ENCODE measurements at regions not wholly inside any gene's neighbourhood (a gene's known extent, or its start where the extent isn't known, plus 50 kb on each side); places are given as distances from the start of the nearest gene placed in this dataset.

GRCh38 chr1:30033256-30034104 lies 689.9 kb downstream of the MATN1 start:
- no peak for TF ChIP-seq GATA1 (IDR thresholded peaks at IDR 0.05; ENCODE audit: low read depth, low read length)
- no peak for TF ChIP-seq POLR2A (IDR thresholded peaks at IDR 0.05; ENCODE audit: low read length)

DNA sequence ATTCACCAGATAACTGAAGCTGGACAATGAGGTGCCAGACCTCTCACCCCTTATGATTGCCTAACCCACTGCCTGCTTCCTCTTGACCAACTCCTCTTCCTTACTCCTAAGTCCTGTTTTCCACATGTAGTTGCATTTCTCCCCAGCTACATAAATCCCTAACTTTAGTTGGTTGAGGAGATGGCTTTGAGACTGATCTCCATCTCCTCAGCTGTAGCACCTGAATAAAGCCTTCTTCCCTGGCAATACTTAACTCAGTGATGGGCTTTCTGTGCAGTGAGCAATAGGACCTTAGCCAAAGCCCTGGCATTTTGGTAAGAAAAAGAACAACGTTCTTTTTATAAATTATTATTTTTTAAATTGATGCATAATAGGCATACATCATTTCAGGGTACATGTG lies 691.1 kb downstream of the MATN1 start:
- DNase-seq: no peak
- no peak for TF ChIP-seq GATA1 (IDR thresholded peaks at IDR 0.05; ENCODE audit: low read depth, low read length)

More at GRCh38 chr1:30033256-30034104, 689.9 kb downstream of the MATN1 start:
- no peak for DNase-seq

DNA sequence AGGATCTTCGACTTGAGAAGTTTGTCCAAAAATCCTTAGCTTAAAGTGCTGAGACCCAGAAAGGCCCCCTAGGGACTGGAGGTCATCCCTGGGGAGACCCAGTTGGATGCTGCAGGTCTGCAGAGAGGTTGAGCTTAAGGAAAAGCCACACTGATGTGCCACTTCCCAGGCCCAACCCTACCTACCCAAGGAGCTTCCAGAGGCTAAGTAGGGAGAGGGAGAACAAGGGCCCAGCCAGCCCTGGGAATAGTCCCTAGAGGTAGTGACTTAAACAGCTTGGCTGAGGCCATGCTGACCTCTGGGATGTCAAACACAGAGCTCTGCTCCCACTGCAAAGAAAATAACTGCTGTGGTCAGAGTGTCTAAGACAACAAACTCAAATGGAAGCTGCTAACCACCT lies 693.7 kb downstream of the MATN1 start:
- DNase-seq: no peak
- TF ChIP-seq GATA1 (IDR thresholded peaks at IDR 0.05; ENCODE audit: low read depth, low read length) (no peak), POLR2A (IDR thresholded peaks at IDR 0.05; ENCODE audit: low read length) (no peak)

DNA sequence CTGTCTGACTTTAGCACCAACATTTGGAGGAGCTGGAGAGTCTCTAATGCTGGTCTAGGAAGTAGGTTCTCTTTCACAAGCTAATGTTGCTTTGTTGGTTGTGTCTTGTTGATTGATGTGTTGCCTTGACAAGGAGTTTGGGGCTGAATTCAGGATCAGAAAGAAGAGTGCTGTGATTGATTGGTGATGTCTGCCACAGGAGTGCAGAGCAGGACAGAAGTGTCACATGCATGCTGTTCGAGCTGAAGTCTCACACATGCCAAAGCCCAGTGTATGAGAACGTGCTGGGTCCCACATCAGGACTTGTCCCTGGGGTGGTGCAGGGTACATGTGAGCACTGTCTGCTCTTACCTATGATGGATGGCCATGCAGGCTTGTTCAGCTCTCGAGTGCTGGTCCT lies 694.4 kb downstream of the MATN1 start:
- TF ChIP-seq GATA1 (IDR thresholded peaks at IDR 0.05; ENCODE audit: low read depth, low read length) (no peak), POLR2A (IDR thresholded peaks at IDR 0.05; ENCODE audit: low read length) (no peak)
- DNase-seq: no peak

DNA sequence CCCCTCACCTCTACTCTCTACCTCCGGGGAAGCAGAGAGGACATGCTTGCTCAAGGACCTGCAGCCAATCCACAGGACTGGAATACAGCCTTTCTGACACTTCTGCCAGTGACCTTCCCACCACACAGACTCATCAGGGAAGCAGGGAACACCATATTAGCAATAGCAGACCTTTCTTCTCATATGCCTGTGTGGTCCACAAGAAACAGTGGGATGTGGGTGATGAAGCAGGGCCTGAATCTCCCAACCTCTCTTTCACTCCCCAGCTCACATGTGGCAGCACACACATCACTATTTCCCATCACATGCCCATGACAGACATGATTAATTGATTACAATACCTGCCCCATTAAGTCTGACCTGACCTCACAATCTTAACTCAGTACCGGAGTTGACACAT lies 695.1 kb downstream of the MATN1 start:
- no peak for DNase-seq

GRCh38 chr1:30027247-30027646 lies 696.1 kb downstream of the MATN1 start:
- no peak for TF ChIP-seq POLR2A (IDR thresholded peaks at IDR 0.05; ENCODE audit: low read length)
- no peak for TF ChIP-seq GATA1 (IDR thresholded peaks at IDR 0.05; ENCODE audit: low read depth, low read length)
- no peak for DNase-seq

More for the DNA sequence above, 695.1 kb downstream of the MATN1 start:
- TF ChIP-seq GATA1 (IDR thresholded peaks at IDR 0.05; ENCODE audit: low read depth, low read length) (no peak), POLR2A (IDR thresholded peaks at IDR 0.05; ENCODE audit: low read length) (no peak)

DNA sequence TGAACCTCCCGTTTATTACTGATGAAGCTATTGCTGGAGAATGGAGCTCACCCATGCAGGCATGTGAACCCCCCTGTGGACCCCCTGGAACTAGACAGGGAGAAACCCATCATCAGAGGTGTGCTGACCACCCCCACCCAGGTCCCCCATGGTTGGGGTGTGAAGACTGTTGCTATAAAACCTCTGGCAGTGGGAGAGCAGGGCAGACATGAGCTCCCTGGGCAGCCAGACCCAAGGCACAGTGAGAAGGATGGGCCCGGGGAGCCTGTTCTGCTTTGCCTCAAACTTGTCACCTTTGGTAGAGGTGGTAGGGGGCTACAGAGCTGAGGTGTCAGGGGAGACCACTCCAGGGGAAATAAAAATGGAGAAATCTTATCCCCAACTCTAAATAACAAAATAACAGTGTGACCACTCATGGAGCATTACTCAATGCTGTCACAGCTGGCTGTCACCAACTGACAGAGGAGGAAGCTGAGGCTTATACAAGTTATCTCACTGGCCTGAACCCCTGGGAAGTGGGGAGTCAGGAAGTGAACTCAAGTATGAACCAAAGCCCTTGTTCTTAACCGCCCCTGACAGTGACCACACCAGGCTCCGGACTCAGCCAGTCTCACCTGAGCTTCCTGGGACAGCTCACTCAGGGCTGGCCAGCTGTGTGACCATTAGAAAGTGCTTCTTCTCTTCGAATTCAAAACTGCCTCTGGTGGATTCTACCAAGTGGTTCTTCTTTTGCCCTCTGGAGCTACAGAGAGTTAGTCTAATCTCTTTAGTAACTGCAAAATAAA lies 698.8 kb downstream of the MATN1 start:
- no peak for TF ChIP-seq GATA1 (IDR thresholded peaks at IDR 0.05; ENCODE audit: low read depth, low read length)
- TF ChIP-seq POLR2A (IDR thresholded peaks at IDR 0.05; ENCODE audit: low read length): no peak
- no peak for DNase-seq

DNA sequence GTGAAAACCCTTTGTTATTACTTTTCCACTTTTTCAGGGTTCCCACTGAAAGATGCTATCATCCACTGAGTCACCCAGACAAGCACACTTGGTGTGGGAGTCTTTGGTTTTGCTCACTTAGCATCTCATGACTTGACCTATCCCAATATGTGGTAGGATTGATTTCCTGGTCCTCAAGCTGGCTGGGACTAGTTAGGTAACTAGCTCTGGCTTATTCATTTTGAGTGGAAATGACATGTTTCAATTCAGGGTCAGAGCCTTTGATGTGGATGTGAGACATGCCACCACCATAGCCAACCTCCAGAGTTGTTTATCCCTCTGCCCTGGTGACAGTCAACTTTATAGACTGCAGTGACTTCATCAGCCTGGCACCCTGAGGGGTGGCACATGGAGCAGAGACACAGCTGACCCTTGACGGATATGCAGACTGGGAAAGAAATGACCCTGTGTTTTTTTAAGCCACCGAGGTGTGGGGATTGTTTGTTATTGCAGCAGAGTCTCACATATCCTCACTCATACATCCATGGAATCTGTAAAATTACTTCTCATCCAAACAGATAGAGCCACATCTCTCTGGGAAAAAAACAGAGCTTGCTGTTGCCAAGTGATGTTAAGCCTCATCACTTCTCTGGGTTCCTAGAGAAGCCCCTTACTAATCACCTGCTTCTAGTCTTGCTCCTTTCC lies 699.9 kb downstream of the MATN1 start:
- no peak for DNase-seq
- no peak for TF ChIP-seq POLR2A (IDR thresholded peaks at IDR 0.05; ENCODE audit: low read length)

- no peak for TF ChIP-seq POLR2A (IDR thresholded peaks at IDR 0.05; ENCODE audit: low read length)
- no peak for TF ChIP-seq GATA1 (IDR thresholded peaks at IDR 0.05; ENCODE audit: low read depth, low read length)
- no peak for DNase-seq
These were observed 709.4 kb downstream of the MATN1 start for GRCh38 chr1:30014031-30014430.

DNA sequence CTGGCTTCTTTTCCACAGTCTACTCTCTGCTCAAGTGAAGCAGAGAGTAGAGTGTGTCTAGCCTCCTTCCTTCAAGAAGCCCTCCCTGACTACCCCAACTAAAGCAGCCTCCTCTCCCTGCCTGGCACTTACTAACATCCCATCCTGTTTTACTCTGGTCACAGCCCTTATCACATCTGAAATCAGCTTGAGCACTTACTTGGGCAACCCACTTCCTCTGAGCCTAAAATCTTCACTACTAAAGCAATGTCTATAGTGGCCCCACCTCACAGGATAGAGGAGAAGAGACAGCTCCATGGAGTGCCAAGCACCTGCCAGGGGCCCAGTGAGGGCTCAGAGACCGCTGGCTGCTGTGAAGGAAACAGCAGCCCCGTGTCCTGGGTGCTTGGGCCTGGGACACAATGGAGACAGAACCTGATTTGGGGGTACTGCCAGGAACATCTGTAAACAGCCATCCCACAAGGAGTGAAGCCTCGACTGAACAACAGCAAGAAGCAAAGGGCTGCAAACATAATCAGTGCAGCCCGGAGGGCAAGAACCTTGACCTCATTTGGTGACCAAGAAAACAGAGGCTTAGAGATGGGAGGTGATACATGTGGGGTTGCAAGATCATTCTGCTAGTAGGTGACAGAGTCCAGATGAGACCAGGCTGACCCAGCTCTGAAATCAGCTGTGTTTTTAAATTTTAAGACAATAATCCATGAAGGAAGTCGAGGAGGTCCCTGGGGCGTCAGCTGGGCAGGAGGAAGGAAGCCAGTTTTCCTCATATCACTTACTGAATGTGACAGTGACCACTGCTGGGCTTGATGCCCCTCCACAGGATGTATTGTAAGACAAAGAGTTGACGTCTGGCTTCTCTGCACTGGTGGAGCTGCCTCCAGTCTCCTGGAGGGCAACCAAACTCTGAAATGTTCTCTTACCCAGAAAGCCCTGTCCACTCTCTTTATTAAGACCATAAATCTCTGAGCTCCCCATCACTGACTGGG lies 710.6 kb downstream of the MATN1 start:
- DNase-seq: no peak
- TF ChIP-seq POLR2A (IDR thresholded peaks at IDR 0.05; ENCODE audit: low read length) (no peak), GATA1 (IDR thresholded peaks at IDR 0.05; ENCODE audit: low read depth, low read length) (no peak)

DNA sequence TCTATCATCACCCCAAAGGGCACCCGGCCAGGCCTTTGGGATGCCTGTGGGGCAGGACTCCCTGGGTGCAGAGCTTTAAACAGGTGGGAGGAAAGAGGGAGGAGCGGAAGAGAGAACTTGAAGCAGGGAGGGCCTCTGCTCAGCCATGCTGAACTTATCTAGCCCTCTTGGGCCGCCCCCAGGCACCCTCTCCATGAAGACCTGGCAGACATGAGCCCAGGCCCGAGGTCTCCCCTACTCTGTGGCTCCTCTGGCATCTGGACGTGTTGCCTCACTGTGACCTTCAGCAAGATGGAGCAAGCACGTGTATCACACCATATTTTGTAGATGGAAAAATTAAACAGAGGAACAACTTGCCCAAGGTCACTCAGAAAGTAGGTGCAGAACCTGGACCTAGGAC lies 711.4 kb downstream of the MATN1 start:
- no peak for DNase-seq
- no peak for TF ChIP-seq GATA1 (IDR thresholded peaks at IDR 0.05; ENCODE audit: low read depth, low read length)
- no peak for TF ChIP-seq POLR2A (IDR thresholded peaks at IDR 0.05; ENCODE audit: low read length)

DNA sequence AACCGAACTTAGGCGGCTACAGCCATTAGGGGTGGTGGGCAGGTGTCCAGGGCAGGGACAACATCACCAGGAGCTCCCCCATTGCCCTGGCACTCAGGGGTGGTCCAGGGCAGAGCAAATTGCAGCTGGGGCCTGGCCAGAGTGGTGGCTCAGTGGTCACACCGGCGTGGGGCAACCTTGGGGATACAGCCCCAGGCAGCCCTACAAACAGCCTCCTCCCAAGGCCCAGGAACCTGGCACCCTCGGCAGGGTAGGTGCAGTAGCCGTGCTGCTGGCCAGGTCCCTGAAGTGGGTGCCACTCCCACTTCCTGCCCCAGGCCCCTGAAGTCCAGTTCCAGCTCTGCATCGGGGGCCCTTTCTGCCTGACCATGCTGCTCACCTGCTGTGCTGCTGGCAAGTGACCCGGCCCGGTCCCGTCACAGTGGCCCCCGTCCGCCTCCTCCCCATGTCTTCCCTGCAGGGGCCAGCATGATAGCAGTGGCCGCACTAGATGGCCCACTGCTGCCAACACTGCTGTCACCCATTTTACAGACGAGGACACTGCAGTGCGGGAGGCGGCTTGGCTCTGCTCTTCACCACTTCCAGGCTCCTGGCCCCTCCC lies 712.8 kb downstream of the MATN1 start:
- DNase-seq: no peak
- TF ChIP-seq POLR2A (IDR thresholded peaks at IDR 0.05; ENCODE audit: low read length) (no peak), GATA1 (IDR thresholded peaks at IDR 0.05; ENCODE audit: low read depth, low read length) (no peak)

GRCh38 chr1:30009720-30010119 lies 713.7 kb downstream of the MATN1 start:
- TF ChIP-seq POLR2A (IDR thresholded peaks at IDR 0.05; ENCODE audit: low read length): no peak
- no peak for TF ChIP-seq GATA1 (IDR thresholded peaks at IDR 0.05; ENCODE audit: low read depth, low read length)
- DNase-seq: no peak

All from erythroblast (primary cell).